Glutamatergic neuron (in vitro differentiated cells): ENCODE measurements at regions not wholly inside any gene's neighbourhood (a gene's known extent, or its start where the extent isn't known, plus 50 kb on each side); places are given as distances from the start of the nearest gene placed in this dataset.

ENCODE experiments used
- DNase-seq: peaks from one replicate; pipeline ENCODE4 v3.0.0; 2022
- H3K27ac Mint-ChIP-seq: one replicate; pipeline ENCODE4 v1.8.0; 2020; ENCODE audit warnings: mild to moderate bottlenecking, mixed read lengths, inconsistent platforms; ENCODE audit not compliant: unreplicated experiment
- H3K27me3 Mint-ChIP-seq: one replicate; pipeline ENCODE4 v1.8.0; 2020; ENCODE audit warnings: mild to moderate bottlenecking, moderate library complexity, mixed read lengths, inconsistent platforms; ENCODE audit not compliant: unreplicated experiment
- H3K36me3 Mint-ChIP-seq: one replicate; pipeline ENCODE4 v1.8.0; 2020; ENCODE audit warnings: mild to moderate bottlenecking, mixed read lengths, inconsistent platforms; ENCODE audit not compliant: unreplicated experiment
- H3K4me1 Mint-ChIP-seq: one replicate; pipeline ENCODE4 v1.8.0; 2020; ENCODE audit warnings: mild to moderate bottlenecking, low read depth, mixed read lengths, inconsistent platforms; ENCODE audit not compliant: unreplicated experiment
- H3K4me3 Mint-ChIP-seq: one replicate; pipeline ENCODE4 v1.8.0; 2020; ENCODE audit warnings: mild to moderate bottlenecking, mixed read lengths, inconsistent platforms; ENCODE audit not compliant: unreplicated experiment
- H3K9me3 Mint-ChIP-seq: one replicate; pipeline ENCODE4 v1.8.0; 2020; ENCODE audit warnings: mild to moderate bottlenecking, moderate library complexity, mixed read lengths, inconsistent platforms; ENCODE audit not compliant: unreplicated experiment
- TF ChIP-seq, protein P1 (sequence below): fragments of 200-600 bp; sonication (generic); IDR thresholded peaks from one replicate; pipeline ENCODE4 v1.5.0; 2021; ENCODE audit not compliant: partially characterized antibody, unreplicated experiment

DNA sequence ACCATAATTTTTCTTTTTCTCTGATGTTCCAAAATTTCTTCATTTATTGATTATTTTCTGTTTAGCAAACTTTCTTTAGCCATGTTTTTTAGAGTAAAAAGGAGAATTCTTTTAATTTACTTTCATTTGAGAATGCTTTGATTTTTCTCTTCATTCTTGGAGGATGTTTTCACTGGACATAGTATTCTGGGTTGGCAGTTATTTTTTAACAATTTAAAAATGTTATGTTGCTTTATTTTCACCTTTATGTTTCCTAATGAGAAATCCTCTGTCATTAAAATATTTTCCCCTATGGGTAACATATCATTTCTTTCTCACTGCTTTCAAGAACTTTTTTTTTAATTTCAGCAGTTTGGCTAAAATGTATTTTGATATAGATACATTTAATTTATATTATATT is 631.4 kb upstream of the CDH2 start:
- H3K27me3 Mint-ChIP-seq, result peaks cover 3% of the 10 kb centered on the region
- H3K4me3 Mint-ChIP-seq, result no peak overlapping the region
- H3K9me3 Mint-ChIP-seq, result no peaks in the 10 kb centered on the region
- no peaks in the 10 kb centered on the region for H3K4me1 Mint-ChIP-seq
- peaks cover 8% of the 10 kb centered on the region for H3K36me3 Mint-ChIP-seq
- no peak for DNase-seq
- no peak overlapping the region for H3K27ac Mint-ChIP-seq
- TF ChIP-seq, protein P1, sequence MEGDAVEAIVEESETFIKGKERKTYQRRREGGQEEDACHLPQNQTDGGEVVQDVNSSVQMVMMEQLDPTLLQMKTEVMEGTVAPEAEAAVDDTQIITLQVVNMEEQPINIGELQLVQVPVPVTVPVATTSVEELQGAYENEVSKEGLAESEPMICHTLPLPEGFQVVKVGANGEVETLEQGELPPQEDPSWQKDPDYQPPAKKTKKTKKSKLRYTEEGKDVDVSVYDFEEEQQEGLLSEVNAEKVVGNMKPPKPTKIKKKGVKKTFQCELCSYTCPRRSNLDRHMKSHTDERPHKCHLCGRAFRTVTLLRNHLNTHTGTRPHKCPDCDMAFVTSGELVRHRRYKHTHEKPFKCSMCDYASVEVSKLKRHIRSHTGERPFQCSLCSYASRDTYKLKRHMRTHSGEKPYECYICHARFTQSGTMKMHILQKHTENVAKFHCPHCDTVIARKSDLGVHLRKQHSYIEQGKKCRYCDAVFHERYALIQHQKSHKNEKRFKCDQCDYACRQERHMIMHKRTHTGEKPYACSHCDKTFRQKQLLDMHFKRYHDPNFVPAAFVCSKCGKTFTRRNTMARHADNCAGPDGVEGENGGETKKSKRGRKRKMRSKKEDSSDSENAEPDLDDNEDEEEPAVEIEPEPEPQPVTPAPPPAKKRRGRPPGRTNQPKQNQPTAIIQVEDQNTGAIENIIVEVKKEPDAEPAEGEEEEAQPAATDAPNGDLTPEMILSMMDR, result no peak

DNA sequence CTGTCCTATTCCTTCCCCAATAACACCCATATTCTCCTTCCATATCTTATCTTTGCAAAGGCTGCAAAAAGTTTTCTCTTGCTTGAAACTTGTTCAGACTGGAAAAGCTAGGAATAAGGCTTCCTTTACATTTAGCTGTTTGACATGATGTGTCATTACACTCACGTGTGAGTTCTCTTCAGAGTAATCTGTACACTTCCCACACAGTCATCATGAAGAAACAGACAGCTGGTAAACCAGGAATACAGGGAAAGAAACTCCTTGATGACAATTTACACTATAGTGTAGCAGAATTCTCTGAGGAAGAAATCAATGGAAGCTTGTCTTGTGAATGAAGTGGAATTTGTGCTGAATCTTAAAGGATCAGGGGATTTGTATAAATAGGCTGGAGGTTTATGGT is 628.6 kb upstream of the CDH2 start:
- Mint-ChIP-seq H3K4me3 (no peak overlapping the region), H3K27ac (no peak overlapping the region), H3K9me3 (no peaks in the 10 kb centered on the region), H3K36me3 (peaks cover 8% of the 10 kb centered on the region), H3K4me1 (no peaks in the 10 kb centered on the region), H3K27me3 (peaks cover 3% of the 10 kb centered on the region)
- TF ChIP-seq, protein P1, result no peak
- no peak for DNase-seq

DNA sequence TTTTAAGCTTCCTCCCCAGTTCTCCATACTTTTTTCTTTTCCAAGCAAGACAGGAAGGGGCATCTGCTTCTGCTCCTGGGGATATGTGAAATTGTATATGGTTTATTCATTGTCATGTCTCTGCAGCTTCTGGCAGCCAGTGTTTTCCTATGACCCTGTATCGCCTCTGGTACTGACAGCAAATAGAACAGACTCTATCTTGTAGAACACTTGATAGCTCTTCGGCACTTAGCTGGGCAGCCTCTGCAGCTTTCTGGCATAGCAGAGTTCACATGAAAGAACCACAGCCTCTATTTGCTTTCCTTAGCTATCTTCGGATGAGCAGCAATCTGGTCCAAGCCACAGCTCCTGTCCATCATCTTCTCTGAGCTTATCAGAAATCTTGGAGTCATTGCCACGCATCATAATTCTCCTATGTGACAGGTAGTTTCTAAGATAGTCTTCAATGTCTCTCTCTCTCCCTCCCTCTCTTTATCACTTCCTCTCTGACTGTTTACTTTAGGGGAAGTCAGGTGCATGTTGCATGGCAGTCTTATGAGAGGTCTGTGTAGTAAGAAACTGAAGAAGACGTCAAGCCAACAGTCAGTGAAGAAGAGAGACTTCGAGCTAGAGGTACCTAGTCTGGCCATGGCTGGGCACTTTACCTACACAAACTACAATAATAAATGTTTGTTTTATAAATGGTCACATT is 627.7 kb upstream of the CDH2 start:
- H3K27me3 Mint-ChIP-seq, result peaks cover 3% of the 10 kb centered on the region
- peaks cover 8% of the 10 kb centered on the region for H3K36me3 Mint-ChIP-seq
- no peak overlapping the region for H3K4me3 Mint-ChIP-seq
- no peaks in the 10 kb centered on the region for H3K9me3 Mint-ChIP-seq
- no peaks in the 10 kb centered on the region for H3K4me1 Mint-ChIP-seq
- DNase-seq, result no peak
- H3K27ac Mint-ChIP-seq, result no peak overlapping the region
- TF ChIP-seq, protein P1, result no peak

- H3K4me1 Mint-ChIP-seq, result no peaks in the 10 kb centered on the region
- no peaks in the 10 kb centered on the region for H3K9me3 Mint-ChIP-seq
- no peak overlapping the region for H3K27ac Mint-ChIP-seq
- no peaks in the 10 kb centered on the region for H3K36me3 Mint-ChIP-seq
- TF ChIP-seq, protein P1, result no peak
- no peak for DNase-seq
- H3K4me3 Mint-ChIP-seq, result no peak overlapping the region
- peaks cover 3% of the 10 kb centered on the region for H3K27me3 Mint-ChIP-seq
Observed at GRCh38 chr18:28802546-28802945, 625.6 kb upstream of the CDH2 start.

DNA sequence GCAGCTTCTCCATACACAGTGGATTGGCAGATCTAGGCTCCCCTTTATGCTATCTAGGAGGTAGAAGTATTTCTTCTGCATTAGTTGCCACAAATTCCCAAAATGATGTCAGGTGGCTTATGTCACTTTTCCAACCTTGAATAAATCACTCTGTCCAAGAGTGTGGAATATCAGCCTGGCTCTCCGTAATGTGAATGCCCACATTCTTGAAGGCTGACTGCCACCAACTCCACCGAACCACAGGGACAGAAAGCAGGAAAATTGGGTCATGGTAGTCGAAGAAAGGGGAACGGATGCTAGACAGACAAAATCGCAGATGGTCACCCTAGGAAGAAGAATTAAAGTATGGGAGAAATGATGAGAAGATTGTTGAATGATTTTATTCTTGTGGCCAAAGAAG is 624.9 kb upstream of the CDH2 start:
- H3K27ac Mint-ChIP-seq, result no peak overlapping the region
- H3K27me3 Mint-ChIP-seq, result peaks cover 3% of the 10 kb centered on the region
- no peak for DNase-seq
- H3K4me1 Mint-ChIP-seq, result no peaks in the 10 kb centered on the region
- no peak overlapping the region for H3K4me3 Mint-ChIP-seq
- no peaks in the 10 kb centered on the region for H3K9me3 Mint-ChIP-seq
- TF ChIP-seq, protein P1, result no peak
- H3K36me3 Mint-ChIP-seq, result no peaks in the 10 kb centered on the region
